AG09309 (cell line): ENCODE measurements at regions not wholly inside any gene's neighbourhood (a gene's known extent, or its start where the extent isn't known, plus 50 kb on each side); places are given as distances from the start of the nearest gene placed in this dataset.

ENCODE experiments used
- DNase-seq: peaks from one replicate; pipeline ENCODE4 v3.0.0-alpha.2; 2010; ENCODE audit warnings: low read depth
- H3K4me3 ChIP-seq: 2 replicates; pipeline ENCODE4 v1.5.1; 2011; ENCODE audit warnings: mild to moderate bottlenecking, low read depth, low read length, moderate library complexity; ENCODE audit not compliant: control insufficient read depth
- CTCF ChIP-seq: IDR thresholded peaks from 2 replicates; pipeline ENCODE4 v1.5.1; 2011; ENCODE audit warnings: mild to moderate bottlenecking, low read depth, low read length, inconsistent platforms; ENCODE audit not compliant: insufficient read depth, control insufficient read depth; ENCODE audit errors: missing control alignments

- no peak overlapping the region for H3K4me3 ChIP-seq
- TF ChIP-seq CTCF = no peak
- DNase-seq = no peak
Observed at GRCh38 chr18:38768504-38768903, 1202.9 kb upstream of the CELF4 start.

GRCh38 chr18:38759457-38759856 lies 1193.9 kb upstream of the CELF4 start:
- H3K4me3 ChIP-seq = no peak overlapping the region
- no peak for TF ChIP-seq CTCF
- DNase-seq = no peak

GRCh38 chr18:38756436-38756835 lies 1190.8 kb upstream of the CELF4 start:
- H3K4me3 ChIP-seq = no peak overlapping the region
- DNase-seq = no peak
- no peak for TF ChIP-seq CTCF

GRCh38 chr18:38752430-38752829 lies 1186.8 kb upstream of the CELF4 start:
- H3K4me3 ChIP-seq = no peak overlapping the region
- DNase-seq = no peak
- TF ChIP-seq CTCF = no peak

- no peak for TF ChIP-seq CTCF
- DNase-seq = no peak
- H3K4me3 ChIP-seq = no peak overlapping the region
Observed at GRCh38 chr18:38751898-38752297, 1186.3 kb upstream of the CELF4 start.

GRCh38 chr18:38751211-38751610 lies 1185.6 kb upstream of the CELF4 start:
- TF ChIP-seq CTCF = no peak
- no peak for DNase-seq
- H3K4me3 ChIP-seq = no peak overlapping the region

- no peak for DNase-seq
- H3K4me3 ChIP-seq = no peak overlapping the region
- no peak for TF ChIP-seq CTCF
Observed at GRCh38 chr18:38750751-38751150, 1185.2 kb upstream of the CELF4 start.
